Stimulated activated CD4-positive, alpha-beta T cell treated with anti-CD3 and anti-CD28 coated beads, Interleukin-12 subunit alpha, Interleukin-12 subunit beta, amount 100 ng/mL, for 24 hours (primary cell): ENCODE measurements at regions not wholly inside any gene's neighbourhood (a gene's known extent, or its start where the extent isn't known, plus 50 kb on each side); places are given as distances from the start of the nearest gene placed in this dataset.
A peak's percentile ranks its signal among the peaks of the same experiment; 100 is the strongest.
"Not testable (repeated sequence)": the region's sequence is repeated elsewhere in the genome, so short reads cannot be mapped to it uniquely, and the experiment has no call there.

ENCODE experiments used
- DNase-seq, 2 experiments: peaks; one replicate each; pipeline ENCODE4 v3.0.0-alpha.2; 2020; ENCODE audit warnings: low read depth in 2 of 2

GRCh38 chr10:28991333-28992270 is 297.3 kb upstream of the LYZL1 start:
- DNase-seq: peak in 1 of 2 experiments; percentile 32

- no peak for DNase-seq
Observed at GRCh38 chr10:28993056-28993455, 295.8 kb upstream of the LYZL1 start.

GRCh38 chr10:28993861-28994260 is 295.0 kb upstream of the LYZL1 start:
- no peak for DNase-seq

GRCh38 chr10:28994802-28995201 is 294.1 kb upstream of the LYZL1 start:
- not testable (repeated sequence) for DNase-seq

- DNase-seq: no peak
Observed at GRCh38 chr10:28995497-28995896, 293.4 kb upstream of the LYZL1 start.

GRCh38 chr10:28996345-28996744 is 292.5 kb upstream of the LYZL1 start:
- no peak for DNase-seq

GRCh38 chr10:28996947-28997551 is 291.8 kb upstream of the LYZL1 start:
- no peak for DNase-seq

GRCh38 chr10:28997734-28998133 is 291.1 kb upstream of the LYZL1 start:
- DNase-seq: no peak

GRCh38 chr10:29001801-29002200 is 287.1 kb upstream of the LYZL1 start:
- DNase-seq: no peak

GRCh38 chr10:29003014-29003413 is 285.9 kb upstream of the LYZL1 start:
- DNase-seq: not testable (repeated sequence)

- no peak for DNase-seq
Observed at GRCh38 chr10:29005988-29006387, 282.9 kb upstream of the LYZL1 start.

- no peak for DNase-seq
Observed at GRCh38 chr10:29007370-29007747, 281.5 kb upstream of the LYZL1 start.

- no peak for DNase-seq
Observed at GRCh38 chr10:29007748-29008610, 280.9 kb upstream of the LYZL1 start.

GRCh38 chr10:29009464-29009863 is 279.4 kb upstream of the LYZL1 start:
- DNase-seq: no peak

GRCh38 chr10:29011516-29011915 is 277.4 kb upstream of the LYZL1 start:
- DNase-seq: no peak

- no peak for DNase-seq
Observed at GRCh38 chr10:29012926-29013554, 275.8 kb upstream of the LYZL1 start.

- no peak for DNase-seq
Observed at GRCh38 chr10:29021591-29021990, 267.3 kb upstream of the LYZL1 start.

- no peak for DNase-seq
Observed at GRCh38 chr10:29022513-29022912, 266.4 kb upstream of the LYZL1 start.

- DNase-seq: no peak
Observed at GRCh38 chr10:29023678-29024077, 265.2 kb upstream of the LYZL1 start.

- DNase-seq: no peak
Observed at GRCh38 chr10:29026065-29026797, 262.6 kb upstream of the LYZL1 start.
